Neural cell (in vitro differentiated cells): ENCODE measurements at regions not wholly inside any gene's neighbourhood (a gene's known extent, or its start where the extent isn't known, plus 50 kb on each side); places are given as distances from the start of the nearest gene placed in this dataset.

ENCODE experiments used
- H2AFZ ChIP-seq: fragments of 200-600, 300-800 bp; sonication (generic), shearing (Covaris generic); 2 replicates; pipeline ENCODE4 v1.6.0; 2014; ENCODE audit warnings: low read depth, mild to moderate bottlenecking, antibody characterized with exemption, low read length, moderate library complexity
- H3F3A ChIP-seq: fragments of 200-600 bp; shearing (Covaris generic); 2 replicates; pipeline ENCODE4 v1.6.1; 2016; ENCODE audit warnings: mild to moderate bottlenecking, moderate library complexity, mixed read lengths, antibody characterized with exemption, low read length; ENCODE audit not compliant: insufficient read depth, poor library complexity, severe bottlenecking
- H3K27ac ChIP-seq: fragments of 200-600, 300-800 bp; sonication (generic), shearing (Covaris generic); 2 replicates; pipeline ENCODE4 v1.5.1; 2014; ENCODE audit warnings: mild to moderate bottlenecking, low read length, moderate library complexity
- H3K27me3 ChIP-seq: fragments of 300-800, 200-600 bp; sonication (generic), shearing (Covaris generic); 2 replicates; pipeline ENCODE4 v1.6.0; 2014; ENCODE audit warnings: mild to moderate bottlenecking, low read depth, low read length, moderate library complexity; ENCODE audit not compliant: insufficient read depth
- H3K36me3 ChIP-seq: fragments of 300-800, 200-600 bp; sonication (generic), shearing (Covaris generic); 2 replicates; pipeline ENCODE4 v1.5.1; 2014; ENCODE audit warnings: mild to moderate bottlenecking, antibody characterized with exemption, low read length, moderate library complexity; ENCODE audit not compliant: insufficient read depth
- H3K4me2 ChIP-seq: fragments of 300-800, 200-600 bp; sonication (generic), shearing (Covaris generic); 2 replicates; pipeline ENCODE4 v1.6.0; 2014; ENCODE audit warnings: mild to moderate bottlenecking, low read length
- H3K4me3 ChIP-seq: fragments of 300-800, 200-600 bp; sonication (generic), shearing (Covaris generic); 2 replicates; pipeline ENCODE4 v1.5.1; 2014; ENCODE audit warnings: mild to moderate bottlenecking, low read length, moderate library complexity
- H3K79me2 ChIP-seq: fragments of 200-600 bp; shearing (Covaris generic); replicated peaks from 2 replicates; pipeline ENCODE4 v1.6.0; 2014; ENCODE audit warnings: mild to moderate bottlenecking, low read length, moderate library complexity; ENCODE audit not compliant: insufficient read depth
- H3K9ac ChIP-seq: fragments of 300-800, 200-600 bp; sonication (generic), shearing (Covaris generic); 2 replicates; pipeline ENCODE4 v1.6.1; 2016; ENCODE audit warnings: mild to moderate bottlenecking, low read length, mixed read lengths
- H3K9me2 ChIP-seq: fragments of 200-600 bp; shearing (Covaris generic); 2 replicates; pipeline ENCODE4 v1.6.1; 2016; ENCODE audit warnings: mild to moderate bottlenecking, low read length, mixed read lengths; ENCODE audit not compliant: insufficient read depth
- H3K9me3 ChIP-seq: fragments of 200-600, 300-800 bp; sonication (generic), shearing (Covaris generic); 2 replicates; pipeline ENCODE4 v1.6.1; 2016; ENCODE audit warnings: mild to moderate bottlenecking, mixed run types, low read length, moderate library complexity, mixed read lengths
- H4K20me1 ChIP-seq: fragments of 200-600 bp; shearing (Covaris generic); 2 replicates; pipeline ENCODE4 v1.6.1; 2016; ENCODE audit warnings: mild to moderate bottlenecking, mixed run types; ENCODE audit not compliant: insufficient read depth
- EP300 ChIP-seq: fragments of 450-650 bp; conservative IDR thresholded peaks from 2 replicates; pipeline ENCODE4 v1.6.1; 2014; ENCODE audit warnings: antibody characterized with exemption, mild to moderate bottlenecking, moderate library complexity; ENCODE audit not compliant: poor library complexity, severe bottlenecking
- EZH2 ChIP-seq: fragments of 200-600, 300-800 bp; shearing (Covaris generic), sonication (generic); IDR thresholded peaks from 2 replicates; pipeline ENCODE4 v1.6.1; 2014; ENCODE audit warnings: antibody characterized with exemption, low read length, borderline replicate concordance, mild to moderate bottlenecking; ENCODE audit not compliant: insufficient read depth, poor library complexity, severe bottlenecking
- MXI1 ChIP-seq: fragments of 450-650 bp; conservative IDR thresholded peaks from 2 replicates; pipeline ENCODE4 v1.6.1; 2014; ENCODE audit warnings: antibody characterized with exemption, mild to moderate bottlenecking; ENCODE audit not compliant: poor library complexity, severe bottlenecking
- POLR2AphosphoS5 ChIP-seq: IDR thresholded peaks from 2 replicates; pipeline ENCODE4 v1.6.1; 2012
- RAD21 ChIP-seq: fragments of 450-650 bp; conservative IDR thresholded peaks from 2 replicates; pipeline ENCODE4 v1.6.1; 2014; ENCODE audit warnings: antibody characterized with exemption, mild to moderate bottlenecking, moderate library complexity
- SMC3 ChIP-seq: fragments of 450-650 bp; conservative IDR thresholded peaks from 2 replicates; pipeline ENCODE4 v1.6.1; 2014; ENCODE audit warnings: antibody characterized with exemption, mild to moderate bottlenecking, moderate library complexity; ENCODE audit not compliant: poor library complexity
- TAF1 ChIP-seq: IDR thresholded peaks from 2 replicates; pipeline ENCODE4 v1.6.1; 2012; ENCODE audit warnings: low read depth
- TF ChIP-seq, protein P1 (sequence below): fragments of 450-650 bp; IDR thresholded peaks from 2 replicates; pipeline ENCODE4 v1.5.1; 2014; ENCODE audit warnings: antibody characterized with exemption, mild to moderate bottlenecking, moderate library complexity; ENCODE audit not compliant: poor library complexity, severe bottlenecking
- TF ChIP-seq, protein P2 (sequence below): IDR thresholded peaks from 2 replicates; pipeline ENCODE4 v1.6.1; 2012; ENCODE audit warnings: borderline replicate concordance

DNA sequence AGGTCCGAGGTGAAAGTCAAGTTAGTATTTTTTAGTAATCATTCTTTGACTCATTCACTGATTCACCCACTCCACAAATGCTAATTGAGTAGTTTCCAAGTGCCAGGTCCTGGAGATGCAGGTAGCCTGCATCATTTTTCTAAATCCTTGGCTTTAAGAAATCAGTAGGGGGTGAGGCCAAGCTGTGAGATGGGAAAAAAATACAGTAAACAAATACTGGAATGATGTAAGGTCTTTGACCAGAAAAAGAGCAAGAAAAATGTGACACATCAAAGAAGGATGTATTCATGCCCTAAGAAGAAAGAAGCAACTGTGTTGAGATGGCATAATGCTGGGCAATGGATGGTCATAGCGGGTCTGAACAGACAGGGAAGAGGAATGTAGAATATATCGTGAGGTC, 1386.6 kb downstream of the PCDH7 start:
- Histone ChIP-seq H3K27ac (no peak overlapping the region), H2AFZ (no peak overlapping the region), H3K4me3 (no peak overlapping the region), H3K9ac (no peak overlapping the region), H3K36me3 (no peaks in the 10 kb centered on the region), H3F3A (no peaks in the 10 kb centered on the region), H3K79me2 (no peaks in the 10 kb centered on the region), H3K27me3 (no peaks in the 10 kb centered on the region), H3K4me2 (no peak overlapping the region), H3K9me3 (no peaks in the 10 kb centered on the region), H4K20me1 (no peaks in the 10 kb centered on the region), H3K9me2 (no peaks in the 10 kb centered on the region)
- TF ChIP-seq, protein P1, sequence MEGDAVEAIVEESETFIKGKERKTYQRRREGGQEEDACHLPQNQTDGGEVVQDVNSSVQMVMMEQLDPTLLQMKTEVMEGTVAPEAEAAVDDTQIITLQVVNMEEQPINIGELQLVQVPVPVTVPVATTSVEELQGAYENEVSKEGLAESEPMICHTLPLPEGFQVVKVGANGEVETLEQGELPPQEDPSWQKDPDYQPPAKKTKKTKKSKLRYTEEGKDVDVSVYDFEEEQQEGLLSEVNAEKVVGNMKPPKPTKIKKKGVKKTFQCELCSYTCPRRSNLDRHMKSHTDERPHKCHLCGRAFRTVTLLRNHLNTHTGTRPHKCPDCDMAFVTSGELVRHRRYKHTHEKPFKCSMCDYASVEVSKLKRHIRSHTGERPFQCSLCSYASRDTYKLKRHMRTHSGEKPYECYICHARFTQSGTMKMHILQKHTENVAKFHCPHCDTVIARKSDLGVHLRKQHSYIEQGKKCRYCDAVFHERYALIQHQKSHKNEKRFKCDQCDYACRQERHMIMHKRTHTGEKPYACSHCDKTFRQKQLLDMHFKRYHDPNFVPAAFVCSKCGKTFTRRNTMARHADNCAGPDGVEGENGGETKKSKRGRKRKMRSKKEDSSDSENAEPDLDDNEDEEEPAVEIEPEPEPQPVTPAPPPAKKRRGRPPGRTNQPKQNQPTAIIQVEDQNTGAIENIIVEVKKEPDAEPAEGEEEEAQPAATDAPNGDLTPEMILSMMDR, result no peak
- TF ChIP-seq MXI1, result no peak
- no peak for TF ChIP-seq EP300
- no peak for TF ChIP-seq RAD21
- TF ChIP-seq EZH2, result no peak
- no peak for TF ChIP-seq TAF1
- no peak for TF ChIP-seq POLR2AphosphoS5
- TF ChIP-seq, protein P2, sequence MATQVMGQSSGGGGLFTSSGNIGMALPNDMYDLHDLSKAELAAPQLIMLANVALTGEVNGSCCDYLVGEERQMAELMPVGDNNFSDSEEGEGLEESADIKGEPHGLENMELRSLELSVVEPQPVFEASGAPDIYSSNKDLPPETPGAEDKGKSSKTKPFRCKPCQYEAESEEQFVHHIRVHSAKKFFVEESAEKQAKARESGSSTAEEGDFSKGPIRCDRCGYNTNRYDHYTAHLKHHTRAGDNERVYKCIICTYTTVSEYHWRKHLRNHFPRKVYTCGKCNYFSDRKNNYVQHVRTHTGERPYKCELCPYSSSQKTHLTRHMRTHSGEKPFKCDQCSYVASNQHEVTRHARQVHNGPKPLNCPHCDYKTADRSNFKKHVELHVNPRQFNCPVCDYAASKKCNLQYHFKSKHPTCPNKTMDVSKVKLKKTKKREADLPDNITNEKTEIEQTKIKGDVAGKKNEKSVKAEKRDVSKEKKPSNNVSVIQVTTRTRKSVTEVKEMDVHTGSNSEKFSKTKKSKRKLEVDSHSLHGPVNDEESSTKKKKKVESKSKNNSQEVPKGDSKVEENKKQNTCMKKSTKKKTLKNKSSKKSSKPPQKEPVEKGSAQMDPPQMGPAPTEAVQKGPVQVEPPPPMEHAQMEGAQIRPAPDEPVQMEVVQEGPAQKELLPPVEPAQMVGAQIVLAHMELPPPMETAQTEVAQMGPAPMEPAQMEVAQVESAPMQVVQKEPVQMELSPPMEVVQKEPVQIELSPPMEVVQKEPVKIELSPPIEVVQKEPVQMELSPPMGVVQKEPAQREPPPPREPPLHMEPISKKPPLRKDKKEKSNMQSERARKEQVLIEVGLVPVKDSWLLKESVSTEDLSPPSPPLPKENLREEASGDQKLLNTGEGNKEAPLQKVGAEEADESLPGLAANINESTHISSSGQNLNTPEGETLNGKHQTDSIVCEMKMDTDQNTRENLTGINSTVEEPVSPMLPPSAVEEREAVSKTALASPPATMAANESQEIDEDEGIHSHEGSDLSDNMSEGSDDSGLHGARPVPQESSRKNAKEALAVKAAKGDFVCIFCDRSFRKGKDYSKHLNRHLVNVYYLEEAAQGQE, result no peak

DNA sequence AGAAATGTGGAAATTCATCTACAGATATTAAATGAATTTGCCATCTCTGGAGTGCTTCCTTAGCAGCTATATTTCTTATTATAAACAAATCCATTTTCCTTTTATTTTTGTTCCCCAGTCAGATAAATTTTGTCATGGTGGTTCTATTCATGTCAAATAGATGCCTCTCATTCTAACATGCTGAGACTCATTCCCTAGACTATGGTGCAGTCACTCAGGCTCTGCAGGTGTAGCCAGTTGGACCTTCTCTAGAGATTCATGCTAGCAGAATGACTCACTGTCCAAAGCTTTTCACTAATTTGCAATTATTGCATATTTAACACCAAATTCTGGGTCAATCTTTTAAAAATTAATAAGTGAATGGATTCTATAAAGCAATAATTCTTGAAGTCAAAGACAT, 1392.7 kb downstream of the PCDH7 start:
- Histone ChIP-seq H3K9me2 (no peaks in the 10 kb centered on the region), H3K79me2 (no peaks in the 10 kb centered on the region), H2AFZ (no peak overlapping the region), H3F3A (no peaks in the 10 kb centered on the region), H3K36me3 (no peaks in the 10 kb centered on the region), H3K9ac (no peak overlapping the region), H4K20me1 (no peaks in the 10 kb centered on the region), H3K27me3 (no peaks in the 10 kb centered on the region), H3K4me3 (no peak overlapping the region), H3K27ac (no peak overlapping the region), H3K4me2 (no peak overlapping the region), H3K9me3 (no peaks in the 10 kb centered on the region)
- no peak for TF ChIP-seq RAD21
- TF ChIP-seq TAF1, result no peak
- TF ChIP-seq EZH2, result no peak
- no peak for TF ChIP-seq EP300
- TF ChIP-seq, protein P1, result no peak
- no peak for TF ChIP-seq POLR2AphosphoS5
- TF ChIP-seq SMC3, result no peak
- no peak for TF ChIP-seq MXI1
- TF ChIP-seq, protein P2, result no peak
